H1 (cell line): ENCODE measurements at regions not wholly inside any gene's neighbourhood (a gene's known extent, or its start where the extent isn't known, plus 50 kb on each side); places are given as distances from the start of the nearest gene placed in this dataset.

ENCODE experiments used
- ATF3 ChIP-seq: IDR thresholded peaks from 2 replicates; pipeline ENCODE4 v1.6.1; 2011; ENCODE audit warnings: low read depth, mild to moderate bottlenecking, low read length; ENCODE audit not compliant: insufficient read depth
- BACH1 ChIP-seq: IDR thresholded peaks from 2 replicates; pipeline ENCODE4 v1.6.1; 2012; ENCODE audit warnings: low read length, improper control_type of control experiment
- BCL11A ChIP-seq, 2 experiments: IDR thresholded peaks; one replicate each; pipeline ENCODE4 v1.6.1; 2011; ENCODE audit warnings: low read depth in 2 of 2, low read length in 2 of 2, mild to moderate bottlenecking in 2 of 2
- BRCA1 ChIP-seq: IDR thresholded peaks from 2 replicates; pipeline ENCODE4 v1.6.1; 2012; ENCODE audit warnings: low read depth, low read length, improper control_type of control experiment
- CEBPB ChIP-seq: IDR thresholded peaks from 2 replicates; pipeline ENCODE4 v1.6.1; 2012; ENCODE audit warnings: low read depth, low read length
- CREB1 ChIP-seq: IDR thresholded peaks from 2 replicates; pipeline ENCODE4 v1.6.1; 2012; ENCODE audit warnings: inconsistent platforms
- CTCF ChIP-seq, 3 experiments: IDR thresholded peaks; 1 replicate in 2 of 3; 2 replicates in 1 of 3; pipeline versions ENCODE4 v1.5.1 to v1.6.1; 2011; ENCODE audit warnings: low read length in 3 of 3, mild to moderate bottlenecking in 3 of 3, inconsistent platforms in 2 of 3, low read depth in 1 of 3, moderate library complexity in 1 of 3; ENCODE audit not compliant: insufficient read depth in 1 of 3; ENCODE audit errors: control extremely low read depth in 1 of 3
- E2F6 ChIP-seq: IDR thresholded peaks from 2 replicates; pipeline ENCODE4 v1.6.1; 2012; ENCODE audit warnings: inconsistent platforms
- EZH2 ChIP-seq: fragments of 200-600 bp; sonication (generic); IDR thresholded peaks from 2 replicates; pipeline ENCODE4 v1.7.1; 2012; ENCODE audit warnings: low read depth, mild to moderate bottlenecking, moderate library complexity, low read length, inconsistent platforms; ENCODE audit not compliant: severe bottlenecking
- POLR2A ChIP-seq, 2 experiments: IDR thresholded peaks; 1 replicate in 1 of 2; 2 replicates in 1 of 2; pipeline ENCODE4 v1.6.1; 2011; ENCODE audit warnings: low read depth in 2 of 2, low read length in 2 of 2, mild to moderate bottlenecking in 2 of 2; ENCODE audit errors: control extremely low read depth in 1 of 2
- POLR2AphosphoS5 ChIP-seq: IDR thresholded peaks from 2 replicates; pipeline ENCODE4 v1.6.1; 2011; ENCODE audit warnings: low read depth, low read length
- RAD21 ChIP-seq, 2 experiments: IDR thresholded peaks in 1 of 2; conservative IDR thresholded peaks in 1 of 2; 2 replicates each; pipeline ENCODE4 v1.6.1; 2011; ENCODE audit warnings: low read depth in 2 of 2, low read length in 2 of 2, improper control_type of control experiment in 1 of 2, inconsistent platforms in 1 of 2, mild to moderate bottlenecking in 1 of 2, moderate library complexity in 1 of 2

GRCh38 chr7:125033506-125033905, 103.9 kb upstream of the POT1 start:
- peak; percentile 23 to 28; a peak in 3 of 4 replicates for TF ChIP-seq RAD21 (IDR thresholded peaks at IDR 0.05 in 1 of 2, conservative IDR thresholded peaks at IDR 0.05 in 1 of 2; ENCODE audit: low read depth in 2 of 2, low read length in 2 of 2)
- peak in 2 of 3 experiments; percentile 18 to 42; a peak in 2 of 4 replicates for TF ChIP-seq CTCF (IDR thresholded peaks at IDR 0.05; ENCODE audit: control extremely low read depth in 1 of 3, insufficient read depth in 1 of 3, low read depth in 1 of 3, low read length in 3 of 3)
- TF ChIP-seq BRCA1 = no peak
- TF ChIP-seq E2F6 = no peak
- TF ChIP-seq BACH1 = no peak
- no peak for TF ChIP-seq POLR2A (IDR thresholded peaks at IDR 0.05; ENCODE audit: control extremely low read depth in 1 of 2, low read depth in 2 of 2, low read length in 2 of 2)
- no peak for TF ChIP-seq EZH2
- TF ChIP-seq POLR2AphosphoS5 = no peak
- TF ChIP-seq ATF3 = no peak
- TF ChIP-seq CREB1 = no peak
- no peak for TF ChIP-seq CEBPB
- no peak for TF ChIP-seq BCL11A (IDR thresholded peaks at IDR 0.05; ENCODE audit: low read depth in 2 of 2, low read length in 2 of 2)
